IMR-90 (cell line): ENCODE measurements at regions not wholly inside any gene's neighbourhood (a gene's known extent, or its start where the extent isn't known, plus 50 kb on each side); places are given as distances from the start of the nearest gene placed in this dataset.

Experiments
- ATAC-seq: fragments of 200-7000 bp; cut with Tn5 transposase; 2 replicates; pipeline ENCODE4 v1.9.1; 2020; ENCODE audit warnings: low read depth, mild to moderate bottlenecking, moderate library complexity
- BruUV-seq: library from RNA; stranded (reverse); fragments of 400-500 nt; replicated peaks from 2 replicates; lab custom pipeline; 2021; lab: Mats Ljungman, UMichigan
- CTCF ChIA-PET: fragments of 300-600 bp; formaldehyde crosslinking; extraction: SDS; loops from one replicate; lab custom pipeline; 2021; ENCODE audit warnings: antibody characterized with exemption; lab: Yijun Ruan, JAX
- POLR2A ChIA-PET: fragments of 300-600 bp; sonication (Branson Sonifier 250); formaldehyde crosslinking; loops from one replicate; lab custom pipeline; 2022; ENCODE audit warnings: antibody characterized with exemption; ENCODE audit not compliant: unreplicated experiment; lab: Charles Lee
- DNase-seq: peaks from one replicate; pipeline ENCODE4 v3.0.0; 2013
- H2AFZ ChIP-seq: replicated peaks from 2 replicates; pipeline ENCODE3; 2013; ENCODE audit warnings: low read length, mild to moderate bottlenecking; ENCODE audit not compliant: poor library complexity
- H2AK5ac ChIP-seq: 2 replicates; pipeline ENCODE4 v1.6.1; 2013; ENCODE audit warnings: low read depth, low read length, inconsistent platforms
- H2AK9ac ChIP-seq: replicated peaks from 2 replicates; pipeline ENCODE3; 2013; ENCODE audit warnings: mild to moderate bottlenecking, low read depth, low read length, moderate library complexity; ENCODE audit not compliant: poor library complexity
- H2BK120ac ChIP-seq: 2 replicates; pipeline ENCODE4 v1.6.1; 2013; ENCODE audit warnings: low read depth, low read length, inconsistent platforms
- H2BK15ac ChIP-seq: 3 replicates; pipeline ENCODE4 v1.6.1; 2013; ENCODE audit warnings: low read depth, low read length, inconsistent platforms
- H2BK20ac ChIP-seq: 2 replicates; pipeline ENCODE4 v1.6.1; 2013; ENCODE audit warnings: low read depth, mild to moderate bottlenecking, inconsistent platforms, low read length, moderate library complexity
- H2BK5ac ChIP-seq: 2 replicates; pipeline ENCODE4 v1.6.1; 2013; ENCODE audit warnings: mild to moderate bottlenecking, low read depth, low read length, inconsistent platforms; ENCODE audit not compliant: poor library complexity, severe bottlenecking
- H3K14ac ChIP-seq: replicated peaks from 2 replicates; pipeline ENCODE4 v1.6.1; 2013; ENCODE audit warnings: low read depth, low read length, inconsistent platforms
- H3K18ac ChIP-seq: 2 replicates; pipeline ENCODE4 v1.6.1; 2013; ENCODE audit warnings: low read depth, low read length, control low read depth
- H3K23ac ChIP-seq: 2 replicates; pipeline ENCODE4 v1.6.1; 2013; ENCODE audit warnings: low read depth, low read length, inconsistent platforms
- H3K27ac ChIP-seq: 2 replicates; pipeline ENCODE4 v1.5.1; 2013; ENCODE audit warnings: mild to moderate bottlenecking, control low read depth, low read length; ENCODE audit not compliant: insufficient read depth
- H3K27me3 ChIP-seq: 2 replicates; pipeline ENCODE4 v1.6.1; 2013; ENCODE audit warnings: low read length; ENCODE audit not compliant: control insufficient read depth, insufficient read depth
- H3K36me3 ChIP-seq: 2 replicates; pipeline ENCODE4 v1.6.1; 2013; ENCODE audit warnings: low read length, mixed read lengths; ENCODE audit not compliant: control insufficient read depth, insufficient read depth
- H3K4ac ChIP-seq: 2 replicates; pipeline ENCODE4 v1.6.1; 2013; ENCODE audit warnings: low read depth, low read length, inconsistent platforms
- H3K4me1 ChIP-seq: 2 replicates; pipeline ENCODE4 v1.6.1; 2013; ENCODE audit warnings: low read length, mixed read lengths; ENCODE audit not compliant: control insufficient read depth, insufficient read depth
- H3K4me2 ChIP-seq: 2 replicates; pipeline ENCODE4 v1.6.1; 2013; ENCODE audit warnings: low read depth, mild to moderate bottlenecking, control low read depth, low read length, moderate library complexity
- H3K4me3 ChIP-seq: 2 replicates; pipeline ENCODE4 v1.5.1; 2013; ENCODE audit warnings: low read depth, mild to moderate bottlenecking, control low read depth, low read length, moderate library complexity; ENCODE audit not compliant: insufficient read depth
- H3K56ac ChIP-seq: 2 replicates; pipeline ENCODE4 v1.6.1; 2013; ENCODE audit warnings: low read length, inconsistent platforms; ENCODE audit not compliant: insufficient read depth; ENCODE audit errors: extremely low read depth
- H3K79me1 ChIP-seq, 2 experiments: 2 replicates each; pipeline ENCODE4 v1.6.1; 2013; ENCODE audit warnings: low read length in 2 of 2, inconsistent platforms in 1 of 2, low read depth in 1 of 2
- H3K9ac ChIP-seq: 2 replicates; pipeline ENCODE4 v1.6.1; 2013; ENCODE audit warnings: low read depth, low read length, control low read depth
- H3K9me1 ChIP-seq: 2 replicates; pipeline ENCODE4 v1.6.1; 2013; ENCODE audit warnings: low read length, inconsistent platforms; ENCODE audit not compliant: insufficient read depth
- H3K9me3 ChIP-seq: 2 replicates; pipeline ENCODE4 v1.6.1; 2013; ENCODE audit warnings: low read length; ENCODE audit not compliant: control insufficient read depth, insufficient read depth
- H4K20me1 ChIP-seq: 2 replicates; pipeline ENCODE4 v1.6.1; 2013; ENCODE audit warnings: low read length, inconsistent platforms; ENCODE audit not compliant: insufficient read depth
- H4K5ac ChIP-seq: 2 replicates; pipeline ENCODE4 v1.6.1; 2013; ENCODE audit warnings: mild to moderate bottlenecking, low read depth, low read length, control low read depth
- H4K8ac ChIP-seq, 2 experiments: 2 replicates each; pipeline ENCODE4 v1.6.1; 2013; ENCODE audit warnings: low read depth in 2 of 2, low read length in 2 of 2, control low read depth in 1 of 2, inconsistent platforms in 1 of 2
- H4K91ac ChIP-seq: 2 replicates; pipeline ENCODE4 v1.6.1; 2013; ENCODE audit warnings: low read depth, low read length, inconsistent platforms; ENCODE audit not compliant: insufficient read depth
- CEBPB ChIP-seq: IDR thresholded peaks from 2 replicates; pipeline ENCODE4 v1.6.1; 2012; ENCODE audit warnings: low read depth, low read length, improper control_type of control experiment
- MAFK ChIP-seq: IDR thresholded peaks from 2 replicates; pipeline ENCODE4 v1.6.1; 2012; ENCODE audit warnings: low read depth, low read length, improper control_type of control experiment
- RFX5 ChIP-seq: IDR thresholded peaks from 2 replicates; pipeline ENCODE4 v1.8.0; 2012; ENCODE audit warnings: low read depth, mild to moderate bottlenecking, low read length, moderate library complexity
- SMC3 ChIP-seq: fragments of 150-350 bp; IDR thresholded peaks from 2 replicates; pipeline ENCODE4 v1.6.1; 2016; ENCODE audit warnings: low read depth, mild to moderate bottlenecking, antibody characterized with exemption, low read length, moderate library complexity
- WGBS, 2 experiments: methylation state at CpG; one replicate each; pipeline versions ENCODE4 v1.1.5 to v1.1.7; 2013; ENCODE audit warnings: missing lambda C conversion rate in 2 of 2; ENCODE audit not compliant: insufficient read length in 1 of 2; ENCODE audit errors: extremely low coverage in 2 of 2; 5-methylcytosine and 5-hydroxymethylcytosine counted together
- dilution Hi-C: fragments of 300-500 bp; cut with HindIII; formaldehyde crosslinking; loops from one replicate; pipeline ENCODE4 v1.14.3; 2018; ENCODE audit warnings: low sequenced_read_pairs; ENCODE audit not compliant: unreplicated experiment
- in situ Hi-C: fragments of 300-500 bp; cut with MboI; formaldehyde crosslinking; loops from 3 replicates; pipeline ENCODE4 v1.14.3; 2019; ENCODE audit warnings: low sequenced_read_pairs, inconsistent platforms, mixed read lengths
- intact Hi-C: fragments of 100-400 bp; cut with micrococcal nuclease; formaldehyde crosslinking; loops from 2 replicates; pipeline ENCODE4 v1.10.0; 2022
- TF ChIP-seq, protein P1 (sequence below): fragments of 150-350 bp; IDR thresholded peaks from 2 replicates; pipeline ENCODE4 v1.6.1; 2016; ENCODE audit warnings: low read depth, mild to moderate bottlenecking, low read length, moderate library complexity, borderline replicate concordance

DNA sequence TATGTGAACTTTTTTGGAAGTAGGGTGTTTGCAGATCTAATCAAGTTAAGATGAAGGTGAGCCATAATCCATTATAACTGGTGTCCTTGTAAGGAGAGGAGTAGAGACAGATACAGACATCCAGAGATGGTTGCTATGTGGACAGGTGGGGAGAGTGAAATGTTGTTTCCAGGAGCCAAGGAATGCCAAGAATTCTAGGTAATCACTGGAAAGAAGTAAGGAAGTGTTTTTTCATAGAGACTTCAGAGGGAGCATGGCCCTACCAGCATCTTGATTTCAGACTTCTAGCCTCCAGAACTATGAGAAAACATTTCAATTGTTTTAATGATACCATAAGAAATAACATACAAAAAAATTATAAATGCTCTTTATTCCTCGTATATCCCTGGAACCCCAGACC lies 320.5 kb upstream of the ANO3 start:
- BruUV-seq: no TSS peak
- H4K91ac ChIP-seq: no peak overlapping the region
- H3K18ac ChIP-seq: no peak overlapping the region
- no peaks in the 10 kb centered on the region for H3K36me3 ChIP-seq
- no peaks in the 10 kb centered on the region for H4K20me1 ChIP-seq
- H2BK20ac ChIP-seq: no peak overlapping the region
- H3K27ac ChIP-seq: no peak overlapping the region
- H3K14ac ChIP-seq: no peak overlapping the region
- H3K4ac ChIP-seq: no peak overlapping the region
- no peak overlapping the region for H3K4me2 ChIP-seq
- no peak overlapping the region for H4K8ac ChIP-seq
- POLR2A ChIA-PET: no interaction called here
- H2BK120ac ChIP-seq: no peak overlapping the region
- no peaks in the 10 kb centered on the region for H3K27me3 ChIP-seq
- no CpG with 5 or more reads among the region's 1 CpG for WGBS, 2 experiments
- dilution Hi-C loops (no loop called here), intact Hi-C loops (no loop called here), in situ Hi-C loops (no loop called here)
- ATAC-seq (no peak), DNase-seq (no peak)
- no peak overlapping the region for H2BK5ac ChIP-seq
- no peak overlapping the region for H3K23ac ChIP-seq
- no peaks in the 10 kb centered on the region for H3K4me1 ChIP-seq
- H2BK15ac ChIP-seq: no peak overlapping the region
- no peak overlapping the region for H3K4me3 ChIP-seq
- TF ChIP-seq SMC3 (no peak), MAFK (no peak), CEBPB (no peak), RFX5 (no peak)
- TF ChIP-seq, protein P1, sequence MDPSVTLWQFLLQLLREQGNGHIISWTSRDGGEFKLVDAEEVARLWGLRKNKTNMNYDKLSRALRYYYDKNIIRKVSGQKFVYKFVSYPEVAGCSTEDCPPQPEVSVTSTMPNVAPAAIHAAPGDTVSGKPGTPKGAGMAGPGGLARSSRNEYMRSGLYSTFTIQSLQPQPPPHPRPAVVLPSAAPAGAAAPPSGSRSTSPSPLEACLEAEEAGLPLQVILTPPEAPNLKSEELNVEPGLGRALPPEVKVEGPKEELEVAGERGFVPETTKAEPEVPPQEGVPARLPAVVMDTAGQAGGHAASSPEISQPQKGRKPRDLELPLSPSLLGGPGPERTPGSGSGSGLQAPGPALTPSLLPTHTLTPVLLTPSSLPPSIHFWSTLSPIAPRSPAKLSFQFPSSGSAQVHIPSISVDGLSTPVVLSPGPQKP: no peak
- H2AK9ac ChIP-seq: no peak overlapping the region
- no peak overlapping the region for H4K5ac ChIP-seq
- no peak overlapping the region for H3K56ac ChIP-seq
- no peaks in the 10 kb centered on the region for H3K79me1 ChIP-seq
- H2AK5ac ChIP-seq: no peak overlapping the region
- no peak overlapping the region for H2AFZ ChIP-seq
- H3K9me3 ChIP-seq: no peaks in the 10 kb centered on the region
- H3K9me1 ChIP-seq: no peaks in the 10 kb centered on the region
- no peak overlapping the region for H3K9ac ChIP-seq
- CTCF ChIA-PET: no interaction called here
